ENCODE measurements at regions not wholly inside any gene's neighbourhood (a gene's known extent, or its start where the extent isn't known, plus 50 kb on each side); places are given as distances from the start of the nearest gene placed in this dataset.

GRCh38 chr2:15704788-15705115, 113.1 kb downstream of the DDX1 start:
- no peaks in the 10 kb centered on the region for H3K36me3 ChIP-seq
- DNase-seq: no peak
- no peaks in the 10 kb centered on the region for H3K27me3 ChIP-seq
- intact Hi-C loops (cut with DNase I): no loop called here
- H3K9me3 ChIP-seq: no peaks in the 10 kb centered on the region
- TF ChIP-seq CTCF (IDR thresholded peaks at IDR 0.05): no peak
- H3K27ac ChIP-seq: no peak overlapping the region
- H3K4me3 ChIP-seq: no peak overlapping the region
- no peak for ATAC-seq
- FAIRE-seq: no peak
- H3K4me1 ChIP-seq: no peaks in the 10 kb centered on the region
- 68 to 85% methylated on average over 1 of the region's 1 CpG for WGBS, 2 donors

- Histone ChIP-seq H3K9me3 (no peaks in the 10 kb centered on the region), H3K4me1 (no peaks in the 10 kb centered on the region), H3K4me3 (no peak overlapping the region), H3K27ac (no peak overlapping the region), H3K27me3 (no peaks in the 10 kb centered on the region), H3K36me3 (no peaks in the 10 kb centered on the region)
- DNase-seq (no peak), FAIRE-seq (no peak), ATAC-seq (no peak)
- WGBS, 2 donors: 81 to 91% methylated on average over 6 of the region's 6 CpGs
- TF ChIP-seq CTCF (IDR thresholded peaks at IDR 0.05): no peak
- intact Hi-C loops (cut with DNase I): no loop called here
These were observed 113.6 kb downstream of the DDX1 start for GRCh38 chr2:15705310-15705709.

- no peaks in the 10 kb centered on the region for H3K9me3 ChIP-seq
- H3K27ac ChIP-seq: no peak overlapping the region
- no peaks in the 10 kb centered on the region for H3K36me3 ChIP-seq
- no peak for ATAC-seq
- 92 to 93% methylated on average over 3 of the region's 3 CpGs for WGBS, 2 donors
- no peak overlapping the region for H3K4me3 ChIP-seq
- no peak for FAIRE-seq
- TF ChIP-seq CTCF (IDR thresholded peaks at IDR 0.05): no peak
- H3K27me3 ChIP-seq: no peaks in the 10 kb centered on the region
- intact Hi-C loops (cut with DNase I): no loop called here
- H3K4me1 ChIP-seq: no peaks in the 10 kb centered on the region
- no peak for DNase-seq
These were observed 114.2 kb downstream of the DDX1 start for GRCh38 chr2:15705839-15706386.

GRCh38 chr2:15706424-15706823, 114.8 kb downstream of the DDX1 start:
- DNase-seq (no peak), FAIRE-seq (no peak), ATAC-seq (no peak)
- intact Hi-C loops (cut with DNase I): no loop called here
- H3K4me3 ChIP-seq: no peak overlapping the region
- no peaks in the 10 kb centered on the region for H3K9me3 ChIP-seq
- TF ChIP-seq CTCF (IDR thresholded peaks at IDR 0.05): no peak
- no peaks in the 10 kb centered on the region for H3K27me3 ChIP-seq
- H3K4me1 ChIP-seq: no peaks in the 10 kb centered on the region
- no peak overlapping the region for H3K27ac ChIP-seq
- no peaks in the 10 kb centered on the region for H3K36me3 ChIP-seq

- TF ChIP-seq CTCF (IDR thresholded peaks at IDR 0.05): no peak
These were observed 115.4 kb downstream of the DDX1 start for GRCh38 chr2:15706986-15707632.

More at GRCh38 chr2:15706986-15707632, 115.4 kb downstream of the DDX1 start:
- no peak overlapping the region for H3K4me3 ChIP-seq
- no peaks in the 10 kb centered on the region for H3K27me3 ChIP-seq
- H3K36me3 ChIP-seq: no peaks in the 10 kb centered on the region
- DNase-seq: no peak
- ATAC-seq: no peak
- intact Hi-C loops (cut with DNase I): no loop called here
- no peak overlapping the region for H3K27ac ChIP-seq
- H3K4me1 ChIP-seq: no peaks in the 10 kb centered on the region
- WGBS, 2 donors: 95 to 98% methylated on average over 7 of the region's 7 CpGs
- H3K9me3 ChIP-seq: no peaks in the 10 kb centered on the region
- no peak for FAIRE-seq
